ENCODE measurements at regions not wholly inside any gene's neighbourhood (a gene's known extent, or its start where the extent isn't known, plus 50 kb on each side); places are given as distances from the start of the nearest gene placed in this dataset.

GRCh38 chrX:68942840-68943239, 114.0 kb downstream of the EFNB1 start:
- TF ChIP-seq CTCF (IDR thresholded peaks at IDR 0.05) = no peak
- TF ChIP-seq POLR2A (IDR thresholded peaks at IDR 0.05) = no peak
